Liver (tissue), 3 donors: ENCODE measurements at regions not wholly inside any gene's neighbourhood (a gene's known extent, or its start where the extent isn't known, plus 50 kb on each side); places are given as distances from the start of the nearest gene placed in this dataset.

Experiments used
- EGR1 ChIP-seq, 2 donors: IDR thresholded peaks; 2 replicates each; pipeline ENCODE4 v1.6.1; 2016 to 2018; ENCODE audit warnings: antibody characterized with exemption in 2 of 2, low read depth in 2 of 2
- GABPA ChIP-seq, 2 donors: IDR thresholded peaks in 1 of 2; conservative IDR thresholded peaks in 1 of 2; 2 replicates each; pipeline ENCODE4 v1.6.1; 2016; ENCODE audit warnings: antibody characterized with exemption in 2 of 2, mild to moderate bottlenecking in 1 of 2, moderate library complexity in 1 of 2
- JUND ChIP-seq, 2 donors: IDR thresholded peaks; 2 replicates each; pipeline ENCODE4 v1.6.1; 2016; ENCODE audit warnings: antibody characterized with exemption in 2 of 2
- RAD21 ChIP-seq, 2 donors: IDR thresholded peaks; 2 replicates each; pipeline ENCODE4 v1.6.1; 2016; ENCODE audit warnings: antibody characterized with exemption in 2 of 2, mild to moderate bottlenecking in 2 of 2
- RXRA ChIP-seq, 2 donors: IDR thresholded peaks; 2 replicates each; pipeline ENCODE4 v1.6.1; 2017 to 2018; ENCODE audit warnings: antibody characterized with exemption in 2 of 2, mild to moderate bottlenecking in 1 of 2
- SP1 ChIP-seq: IDR thresholded peaks from 2 replicates; pipeline ENCODE4 v1.6.1; 2018; ENCODE audit warnings: antibody characterized with exemption, mild to moderate bottlenecking
- TAF1 ChIP-seq: conservative IDR thresholded peaks from 2 replicates; pipeline ENCODE4 v1.6.1; 2016; ENCODE audit warnings: antibody characterized with exemption, mild to moderate bottlenecking
- YY1 ChIP-seq: IDR thresholded peaks from 2 replicates; pipeline ENCODE4 v1.6.1; 2016; ENCODE audit warnings: antibody characterized with exemption, mild to moderate bottlenecking
- TF ChIP-seq, protein P1 (sequence below): fragments of 150-350 bp; IDR thresholded peaks from 2 replicates; pipeline ENCODE4 v1.5.1; 2017; ENCODE audit warnings: improper control_type of control experiment, low read depth, low read length; ENCODE audit not compliant: missing input control
- TF ChIP-seq, protein P2 (sequence below): IDR thresholded peaks from 2 replicates; pipeline ENCODE4 v1.6.1; 2016; ENCODE audit warnings: antibody characterized with exemption
- TF ChIP-seq, protein P3 (sequence below): IDR thresholded peaks from 2 replicates; pipeline ENCODE4 v1.6.1; 2016; ENCODE audit warnings: antibody characterized with exemption, mild to moderate bottlenecking
- TF ChIP-seq, protein P4 (sequence below): IDR thresholded peaks from 2 replicates; pipeline ENCODE4 v1.6.1; 2016; ENCODE audit warnings: antibody characterized with exemption
- donor health status: healthy.
- donor health status: healthy.

DNA sequence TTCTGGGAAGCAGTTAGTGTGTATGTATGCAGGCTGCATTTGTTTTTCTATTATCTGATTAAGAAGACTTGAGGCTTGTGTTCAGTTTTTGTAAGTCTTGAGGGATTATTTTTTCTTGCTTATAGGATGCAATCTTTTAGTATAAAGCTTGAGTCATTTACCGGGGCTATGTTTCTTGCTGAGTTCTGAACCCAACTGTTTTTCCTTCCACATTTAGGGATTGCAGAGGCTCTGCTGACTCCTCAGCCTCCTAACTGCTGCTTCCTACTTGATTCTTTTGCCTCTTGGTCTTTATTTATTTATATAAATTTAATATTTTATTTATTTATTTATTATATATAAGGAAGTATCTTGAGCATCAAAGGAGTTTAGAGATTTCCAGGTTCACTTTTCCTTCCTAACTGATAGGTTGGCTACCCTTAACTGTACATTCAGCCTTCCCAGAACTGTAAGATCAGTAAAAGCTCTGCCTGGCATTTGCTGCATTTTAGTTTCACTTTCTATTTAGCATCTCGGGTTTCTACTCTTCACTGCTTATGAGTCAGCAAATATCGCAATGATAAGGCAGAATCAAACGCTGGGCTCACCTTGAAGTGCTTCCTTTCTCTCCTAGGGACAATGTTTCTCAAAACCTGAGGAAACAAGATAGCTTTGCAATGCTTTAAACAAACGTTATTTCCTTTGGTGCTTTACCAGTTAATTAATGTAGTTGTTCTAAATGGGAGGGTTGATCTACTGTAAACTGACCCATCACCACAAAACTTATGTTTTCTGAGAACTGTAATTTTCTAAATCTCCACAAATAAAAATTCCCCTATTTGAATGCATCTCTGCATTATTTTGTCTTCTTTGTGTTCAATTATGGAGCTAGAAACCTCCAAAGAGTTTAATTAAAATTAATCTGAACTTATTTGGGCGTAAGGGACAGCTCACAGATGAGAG lies 1183.7 kb upstream of the TMEM132C start:
- TF ChIP-seq, protein P1, sequence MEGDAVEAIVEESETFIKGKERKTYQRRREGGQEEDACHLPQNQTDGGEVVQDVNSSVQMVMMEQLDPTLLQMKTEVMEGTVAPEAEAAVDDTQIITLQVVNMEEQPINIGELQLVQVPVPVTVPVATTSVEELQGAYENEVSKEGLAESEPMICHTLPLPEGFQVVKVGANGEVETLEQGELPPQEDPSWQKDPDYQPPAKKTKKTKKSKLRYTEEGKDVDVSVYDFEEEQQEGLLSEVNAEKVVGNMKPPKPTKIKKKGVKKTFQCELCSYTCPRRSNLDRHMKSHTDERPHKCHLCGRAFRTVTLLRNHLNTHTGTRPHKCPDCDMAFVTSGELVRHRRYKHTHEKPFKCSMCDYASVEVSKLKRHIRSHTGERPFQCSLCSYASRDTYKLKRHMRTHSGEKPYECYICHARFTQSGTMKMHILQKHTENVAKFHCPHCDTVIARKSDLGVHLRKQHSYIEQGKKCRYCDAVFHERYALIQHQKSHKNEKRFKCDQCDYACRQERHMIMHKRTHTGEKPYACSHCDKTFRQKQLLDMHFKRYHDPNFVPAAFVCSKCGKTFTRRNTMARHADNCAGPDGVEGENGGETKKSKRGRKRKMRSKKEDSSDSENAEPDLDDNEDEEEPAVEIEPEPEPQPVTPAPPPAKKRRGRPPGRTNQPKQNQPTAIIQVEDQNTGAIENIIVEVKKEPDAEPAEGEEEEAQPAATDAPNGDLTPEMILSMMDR: no peak
- TF ChIP-seq GABPA (IDR thresholded peaks at IDR 0.05 in 1 of 2, conservative IDR thresholded peaks at IDR 0.05 in 1 of 2) (no peak), RAD21 (IDR thresholded peaks at IDR 0.05) (peak; percentile 19 to 24), YY1 (no peak), TAF1 (no peak), SP1 (peak; percentile 17), EGR1 (IDR thresholded peaks at IDR 0.05; ENCODE audit: low read depth in 2 of 2) (no peak), RXRA (IDR thresholded peaks at IDR 0.05) (no peak), JUND (IDR thresholded peaks at IDR 0.05) (no peak)
- TF ChIP-seq, protein P2, sequence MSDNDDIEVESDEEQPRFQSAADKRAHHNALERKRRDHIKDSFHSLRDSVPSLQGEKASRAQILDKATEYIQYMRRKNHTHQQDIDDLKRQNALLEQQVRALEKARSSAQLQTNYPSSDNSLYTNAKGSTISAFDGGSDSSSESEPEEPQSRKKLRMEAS: no peak
- TF ChIP-seq, protein P3, sequence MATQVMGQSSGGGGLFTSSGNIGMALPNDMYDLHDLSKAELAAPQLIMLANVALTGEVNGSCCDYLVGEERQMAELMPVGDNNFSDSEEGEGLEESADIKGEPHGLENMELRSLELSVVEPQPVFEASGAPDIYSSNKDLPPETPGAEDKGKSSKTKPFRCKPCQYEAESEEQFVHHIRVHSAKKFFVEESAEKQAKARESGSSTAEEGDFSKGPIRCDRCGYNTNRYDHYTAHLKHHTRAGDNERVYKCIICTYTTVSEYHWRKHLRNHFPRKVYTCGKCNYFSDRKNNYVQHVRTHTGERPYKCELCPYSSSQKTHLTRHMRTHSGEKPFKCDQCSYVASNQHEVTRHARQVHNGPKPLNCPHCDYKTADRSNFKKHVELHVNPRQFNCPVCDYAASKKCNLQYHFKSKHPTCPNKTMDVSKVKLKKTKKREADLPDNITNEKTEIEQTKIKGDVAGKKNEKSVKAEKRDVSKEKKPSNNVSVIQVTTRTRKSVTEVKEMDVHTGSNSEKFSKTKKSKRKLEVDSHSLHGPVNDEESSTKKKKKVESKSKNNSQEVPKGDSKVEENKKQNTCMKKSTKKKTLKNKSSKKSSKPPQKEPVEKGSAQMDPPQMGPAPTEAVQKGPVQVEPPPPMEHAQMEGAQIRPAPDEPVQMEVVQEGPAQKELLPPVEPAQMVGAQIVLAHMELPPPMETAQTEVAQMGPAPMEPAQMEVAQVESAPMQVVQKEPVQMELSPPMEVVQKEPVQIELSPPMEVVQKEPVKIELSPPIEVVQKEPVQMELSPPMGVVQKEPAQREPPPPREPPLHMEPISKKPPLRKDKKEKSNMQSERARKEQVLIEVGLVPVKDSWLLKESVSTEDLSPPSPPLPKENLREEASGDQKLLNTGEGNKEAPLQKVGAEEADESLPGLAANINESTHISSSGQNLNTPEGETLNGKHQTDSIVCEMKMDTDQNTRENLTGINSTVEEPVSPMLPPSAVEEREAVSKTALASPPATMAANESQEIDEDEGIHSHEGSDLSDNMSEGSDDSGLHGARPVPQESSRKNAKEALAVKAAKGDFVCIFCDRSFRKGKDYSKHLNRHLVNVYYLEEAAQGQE: no peak
- TF ChIP-seq, protein P4, sequence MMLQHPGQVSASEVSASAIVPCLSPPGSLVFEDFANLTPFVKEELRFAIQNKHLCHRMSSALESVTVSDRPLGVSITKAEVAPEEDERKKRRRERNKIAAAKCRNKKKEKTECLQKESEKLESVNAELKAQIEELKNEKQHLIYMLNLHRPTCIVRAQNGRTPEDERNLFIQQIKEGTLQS: no peak
